HepG2 (cell line): ENCODE measurements at regions not wholly inside any gene's neighbourhood (a gene's known extent, or its start where the extent isn't known, plus 50 kb on each side); places are given as distances from the start of the nearest gene placed in this dataset.

Experiments
- ATAC-seq: fragments of 200-7000 bp; cut with Tn5 transposase; 3 replicates; pipeline ENCODE4 v1.9.1; 2020; ENCODE audit warnings: mild to moderate bottlenecking, moderate library complexity
- BruUV-seq: library from RNA; stranded (reverse); fragments of 400-500 nt; replicated peaks from 2 replicates; lab custom pipeline; 2021; lab: Mats Ljungman, UMichigan
- CTCF ChIA-PET: fragments of 300-600 bp; formaldehyde crosslinking; extraction: SDS; loops from one replicate; lab custom pipeline; 2021; ENCODE audit warnings: low total read pairs, inconsistent platforms, low intra/inter-chr PET ratio; lab: Yijun Ruan, JAX
- POLR2A ChIA-PET: fragments of 350-600 bp; sonication (Branson Sonifier 250); formaldehyde crosslinking; loops from one replicate; lab custom pipeline; 2020; ENCODE audit warnings: antibody characterized with exemption, inconsistent platforms; lab: Yijun Ruan, JAX
- DNase-seq: peaks from one replicate; pipeline ENCODE4 v3.0.0-alpha.2; 2015; ENCODE audit warnings: low spot score
- FAIRE-seq: peaks from 3 replicates; lab custom pipeline; 2011; peaks lifted over from hg19 to GRCh38; lab: Jason Lieb, UNC
- H2AFZ ChIP-seq: one replicate; pipeline ENCODE4 v1.6.1; 2011; ENCODE audit warnings: low read length, inconsistent platforms
- H3K27ac ChIP-seq: fragments of 300-600 bp; 3 replicates; pipeline ENCODE4 v1.8.0; 2011; ENCODE audit warnings: mixed run types, mild to moderate bottlenecking, mixed read lengths, low read length, inconsistent platforms; ENCODE audit not compliant: insufficient read depth; ENCODE audit errors: extremely low read length
- H3K27me3 ChIP-seq, 2 experiments: fragments of 200-600 bp in 1 of 2; 2 replicates in 1 of 2; 3 replicates in 1 of 2; pipeline versions ENCODE4 v1.6.0 to v1.8.0; 2011; ENCODE audit warnings: low read length in 2 of 2, mild to moderate bottlenecking in 2 of 2, moderate library complexity in 2 of 2, inconsistent platforms in 1 of 2; ENCODE audit not compliant: insufficient read depth in 2 of 2, control insufficient read depth in 1 of 2
- H3K36me3 ChIP-seq, 2 experiments: fragments of 200-600 bp in 1 of 2; replicated peaks in 1 of 2; 2 replicates in 1 of 2; 3 replicates in 1 of 2; pipeline versions ENCODE4 v1.5.1 to v1.8.0; 2011; ENCODE audit warnings: low read length in 2 of 2, inconsistent platforms in 1 of 2; ENCODE audit not compliant: insufficient read depth in 2 of 2, control insufficient read depth in 1 of 2
- H3K4me1 ChIP-seq: 2 replicates; pipeline ENCODE4 v1.5.1; 2012; ENCODE audit warnings: low read length, inconsistent platforms; ENCODE audit not compliant: insufficient read depth
- H3K4me2 ChIP-seq: 2 replicates; pipeline ENCODE4 v1.6.0; 2011; ENCODE audit warnings: low read depth, low read length, inconsistent platforms
- H3K4me3 ChIP-seq, 3 experiments: fragments of 200-600 bp in 1 of 3; sonication (generic), shearing (Covaris generic) in 1 of 3; replicated peaks in 1 of 3; 2 replicates each; pipeline ENCODE4 v1.5.1; 2011 to 2016; ENCODE audit warnings: low read length in 3 of 3, inconsistent platforms in 2 of 3, low read depth in 2 of 3, mild to moderate bottlenecking in 2 of 3, control low read depth in 1 of 3, mixed read lengths in 1 of 3; ENCODE audit not compliant: insufficient read depth in 1 of 3
- H3K79me2 ChIP-seq: one replicate; pipeline ENCODE4 v1.6.1; 2011; ENCODE audit warnings: low read length, inconsistent platforms; ENCODE audit not compliant: insufficient read depth
- H3K9ac ChIP-seq: 2 replicates; pipeline ENCODE4 v1.6.0; 2011; ENCODE audit warnings: mild to moderate bottlenecking, low read depth, low read length, inconsistent platforms; ENCODE audit not compliant: insufficient read depth
- H3K9me3 ChIP-seq: 2 replicates; pipeline ENCODE4 v1.5.1; 2012; ENCODE audit warnings: mild to moderate bottlenecking, low read length
- H4K20me1 ChIP-seq: 2 replicates; pipeline ENCODE4 v1.6.0; 2011; ENCODE audit warnings: inconsistent platforms, mild to moderate bottlenecking, low read length, moderate library complexity; ENCODE audit not compliant: insufficient read depth
- DNMT1 ChIP-seq: sonication (generic); formaldehyde crosslinking; IDR thresholded peaks from 2 replicates; pipeline ENCODE4 v1.5.1; 2020; ENCODE audit warnings: mild to moderate bottlenecking, missing genetic modification reagents
- GZF1 ChIP-seq: sonication (generic); formaldehyde crosslinking; IDR thresholded peaks from 2 replicates; pipeline ENCODE4 v1.5.1; 2020; ENCODE audit warnings: mild to moderate bottlenecking, missing genetic modification reagents
- HIVEP1 ChIP-seq: sonication (generic); formaldehyde crosslinking; IDR thresholded peaks from 2 replicates; pipeline ENCODE4 v1.4.0; 2020; ENCODE audit warnings: mild to moderate bottlenecking, missing genetic modification reagents
- HMGA1 ChIP-seq: sonication (generic); formaldehyde crosslinking; conservative IDR thresholded peaks from 2 replicates; pipeline ENCODE4 v1.4.0; 2020; ENCODE audit warnings: missing genetic modification reagents
- IKZF5 ChIP-seq: IDR thresholded peaks from 2 replicates; pipeline ENCODE4 v1.6.1; 2018; ENCODE audit warnings: missing genetic modification reagents, mild to moderate bottlenecking, missing compliant biosample characterization
- IRF1 ChIP-seq: sonication (generic); formaldehyde crosslinking; IDR thresholded peaks from 2 replicates; pipeline ENCODE4 v1.4.0; 2020; ENCODE audit warnings: low read depth, mild to moderate bottlenecking, missing genetic modification reagents
- KDM4B ChIP-seq: sonication (generic); formaldehyde crosslinking; IDR thresholded peaks from 2 replicates; pipeline ENCODE4 v1.4.0; 2020; ENCODE audit warnings: missing genetic modification reagents
- KLF12 ChIP-seq: sonication (generic); formaldehyde crosslinking; IDR thresholded peaks from 2 replicates; pipeline ENCODE4 v1.4.0; 2020; ENCODE audit warnings: missing genetic modification reagents, borderline replicate concordance
- MTERF4 ChIP-seq: sonication (generic); formaldehyde crosslinking; IDR thresholded peaks from 2 replicates; pipeline ENCODE4 v1.8.0; 2023; ENCODE audit warnings: mild to moderate bottlenecking, missing genetic modification reagents
- MYC ChIP-seq: sonication (generic); formaldehyde crosslinking; IDR thresholded peaks from 2 replicates; pipeline ENCODE4 v1.9.0; 2021; ENCODE audit warnings: missing genetic modification reagents, borderline replicate concordance
- PCBP2 ChIP-seq: fragments of 200-400 bp; formaldehyde crosslinking; optimal IDR thresholded peaks from 2 replicates; pipeline ENCODE3; 2018; ENCODE audit warnings: low read length, low read depth; ENCODE audit not compliant: poor library complexity, severe bottlenecking
- SP5 ChIP-seq: IDR thresholded peaks from 2 replicates; pipeline ENCODE4 v1.6.1; 2016; ENCODE audit warnings: low read depth, borderline replicate concordance
- THAP11 ChIP-seq: IDR thresholded peaks from 2 replicates; pipeline ENCODE4 v1.6.1; 2016; ENCODE audit warnings: missing biosample characterization, missing genetic modification reagents
- TOPORS ChIP-seq: sonication (generic); formaldehyde crosslinking; IDR thresholded peaks from 2 replicates; pipeline ENCODE4 v1.8.0; 2023; ENCODE audit warnings: mild to moderate bottlenecking, missing genetic modification reagents
- YEATS4 ChIP-seq: sonication (generic); formaldehyde crosslinking; IDR thresholded peaks from 2 replicates; pipeline ENCODE4 v1.4.0; 2020; ENCODE audit warnings: missing genetic modification reagents, borderline replicate concordance
- ZMYM4 ChIP-seq: sonication (generic); formaldehyde crosslinking; IDR thresholded peaks from 2 replicates; pipeline ENCODE4 v1.8.1; 2023; ENCODE audit warnings: mild to moderate bottlenecking, missing genetic modification reagents
- ZNF230 ChIP-seq: sonication (generic); formaldehyde crosslinking; IDR thresholded peaks from 2 replicates; pipeline ENCODE4 v1.4.0; 2020; ENCODE audit warnings: mild to moderate bottlenecking, missing genetic modification reagents
- ZNF30 ChIP-seq: sonication (generic); formaldehyde crosslinking; IDR thresholded peaks from 2 replicates; pipeline ENCODE4 v1.5.0; 2020; ENCODE audit warnings: mild to moderate bottlenecking, missing genetic modification reagents
- ZNF557 ChIP-seq: sonication (generic); formaldehyde crosslinking; IDR thresholded peaks from 2 replicates; pipeline ENCODE4 v1.4.0; 2020; ENCODE audit warnings: missing genetic modification reagents
- WGBS: methylation state at CpG from one replicate; pipeline ENCODE4 v1.1.6; 2017; ENCODE audit warnings: low lambda C conversion rate; 5-methylcytosine and 5-hydroxymethylcytosine counted together
- in situ Hi-C: cut with HindIII; loops from 2 replicates; pipeline ENCODE4 v1.10.0; 2017; ENCODE audit warnings: low pct_unique_long_range_greater_than_20kb; ENCODE audit not compliant: extremely low pct_ligation_motif_present
- intact Hi-C: fragments of 100-400 bp; cut with micrococcal nuclease; formaldehyde crosslinking; loops from one replicate; pipeline ENCODE4 v1.10.0; 2022; ENCODE audit not compliant: unreplicated experiment

GRCh38 chr5:111834926-111835599 is 78.1 kb upstream of the NREP start:
- WGBS, result 49% methylated on average over 2 of the region's 2 CpGs
- no peak for FAIRE-seq
- no peak for ATAC-seq
- Histone ChIP-seq H3K4me1 (no peaks in the 10 kb centered on the region), H4K20me1 (no peaks in the 10 kb centered on the region), H3K27ac (no peak overlapping the region), H3K27me3 (no peaks in the 10 kb centered on the region), H3K4me3 (no peak overlapping the region), H3K36me3 (no peaks in the 10 kb centered on the region), H3K4me2 (no peak overlapping the region), H3K79me2 (no peaks in the 10 kb centered on the region), H3K9ac (no peak overlapping the region), H3K9me3 (no peaks in the 10 kb centered on the region), H2AFZ (no peak overlapping the region)
- no peak for DNase-seq
- in situ Hi-C loops, result no loop called here
- intact Hi-C loops, result no loop called here
- BruUV-seq, result no TSS peak
- ChIA-PET POLR2A (no interaction called here), CTCF (no interaction called here)
- no peak for TF ChIP-seq DNMT1 (CRISPR knock-in tag)
- TF ChIP-seq ZNF230, result no peak
- no peak for TF ChIP-seq ZNF557 (CRISPR knock-in tag)
- TF ChIP-seq MYC (CRISPR knock-in tag), result no peak
- no peak for TF ChIP-seq THAP11
- TF ChIP-seq YEATS4 (CRISPR knock-in tag), result no peak
- TF ChIP-seq SP5 (CRISPR knock-in tag), result no peak
- TF ChIP-seq MTERF4 (CRISPR knock-in tag), result no peak
- TF ChIP-seq IRF1, result no peak
- no peak for TF ChIP-seq ZMYM4 (CRISPR knock-in tag)
- TF ChIP-seq KLF12 (CRISPR knock-in tag), result no peak
- TF ChIP-seq GZF1 (CRISPR knock-in tag), result no peak
- no peak for TF ChIP-seq HIVEP1
- no peak for TF ChIP-seq IKZF5 (CRISPR knock-in tag)
- TF ChIP-seq ZNF30, result no peak
- TF ChIP-seq KDM4B (CRISPR knock-in tag), result no peak
- TF ChIP-seq TOPORS, result no peak
- TF ChIP-seq PCBP2, result no peak
- no peak for TF ChIP-seq HMGA1 (CRISPR knock-in tag)
